DND-41 (cell line): ENCODE measurements at regions not wholly inside any gene's neighbourhood (a gene's known extent, or its start where the extent isn't known, plus 50 kb on each side); places are given as distances from the start of the nearest gene placed in this dataset.
"Not testable (repeated sequence)": the region's sequence is repeated elsewhere in the genome, so short reads cannot be mapped to it uniquely, and the experiment has no call there.

ENCODE experiments used
- ATAC-seq: fragments of 200-7000 bp; cut with Tn5 transposase; 3 replicates; pipeline ENCODE4 v1.9.1; 2021; ENCODE audit warnings: low read depth; ENCODE audit not compliant: insufficient read depth
- DNase-seq: peaks from one replicate; pipeline ENCODE4 v3.0.0-alpha.2; 2020
- H2AFZ ChIP-seq: 2 replicates; pipeline ENCODE4 v1.6.0; 2012; ENCODE audit warnings: low read depth, low read length
- H3K27ac ChIP-seq: 2 replicates; pipeline ENCODE4 v1.5.1; 2012; ENCODE audit warnings: low read length, inconsistent platforms
- H3K27me3 ChIP-seq: fragments of 200-600 bp; sonication (generic); 2 replicates; pipeline ENCODE4 v1.6.0; 2012; ENCODE audit warnings: low read length, mild to moderate bottlenecking, inconsistent platforms; ENCODE audit not compliant: insufficient read depth, poor library complexity
- H3K36me3 ChIP-seq: 2 replicates; pipeline ENCODE4 v1.5.1; 2012; ENCODE audit warnings: low read length, inconsistent platforms; ENCODE audit not compliant: insufficient read depth
- H3K4me1 ChIP-seq: 2 replicates; pipeline ENCODE4 v1.5.1; 2012; ENCODE audit warnings: mild to moderate bottlenecking, low read length; ENCODE audit not compliant: insufficient read depth
- H3K4me2 ChIP-seq: 2 replicates; pipeline ENCODE4 v1.6.0; 2012; ENCODE audit warnings: mild to moderate bottlenecking, moderate library complexity, low read length, inconsistent platforms; ENCODE audit not compliant: insufficient read depth
- H3K4me3 ChIP-seq, 2 experiments: fragments of 200-600 bp in 1 of 2; shearing (Covaris generic) in 1 of 2; 2 replicates each; pipeline ENCODE4 v1.5.1; 2012 to 2016; ENCODE audit warnings: inconsistent platforms in 2 of 2, low read length in 2 of 2, mild to moderate bottlenecking in 2 of 2, low read depth in 1 of 2, moderate library complexity in 1 of 2
- H3K79me2 ChIP-seq: 2 replicates; pipeline ENCODE4 v1.6.0; 2012; ENCODE audit warnings: low read length, inconsistent platforms; ENCODE audit not compliant: insufficient read depth
- H3K9ac ChIP-seq: 2 replicates; pipeline ENCODE4 v1.6.0; 2012; ENCODE audit warnings: low read depth, mild to moderate bottlenecking, inconsistent platforms, low read length, moderate library complexity
- H3K9me3 ChIP-seq: 2 replicates; pipeline ENCODE4 v1.5.1; 2012; ENCODE audit warnings: low read length, moderate library complexity, mild to moderate bottlenecking, inconsistent platforms; ENCODE audit not compliant: insufficient read depth, severe bottlenecking
- H4K20me1 ChIP-seq: 2 replicates; pipeline ENCODE4 v1.6.0; 2012; ENCODE audit warnings: low read length; ENCODE audit not compliant: insufficient read depth
- EZH2 ChIP-seq: IDR thresholded peaks from 3 replicates; pipeline ENCODE4 v1.6.1; 2012; ENCODE audit warnings: borderline replicate concordance, low read depth, mild to moderate bottlenecking, moderate library complexity, low read length, inconsistent platforms; ENCODE audit not compliant: severe bottlenecking
- TF ChIP-seq, protein P1 (sequence below): IDR thresholded peaks from 2 replicates; pipeline ENCODE4 v1.5.1; 2012; ENCODE audit warnings: borderline replicate concordance, low read length, moderate library complexity, mild to moderate bottlenecking; ENCODE audit not compliant: poor library complexity, severe bottlenecking; ENCODE audit errors: extremely low read depth

DNA sequence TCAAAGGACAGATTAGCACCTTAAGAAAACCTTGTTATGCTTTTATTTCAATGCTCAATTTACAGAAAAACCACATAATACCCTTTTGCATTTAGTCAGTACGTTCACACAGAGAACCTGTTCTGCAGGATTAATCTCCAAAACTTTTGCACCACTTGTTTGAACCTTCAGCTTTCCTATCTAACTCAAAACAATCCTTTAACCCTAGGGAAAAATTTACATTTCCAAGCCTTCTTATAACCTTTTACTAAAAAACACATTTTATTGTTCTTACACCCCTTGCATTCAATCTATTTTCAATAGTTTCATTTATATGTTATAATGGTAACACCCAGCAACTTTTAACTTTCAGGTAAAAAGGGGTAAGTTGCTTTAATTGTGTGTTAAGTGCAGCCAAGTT, 952.5 kb upstream of the CNTN5 start:
- no peaks in the 10 kb centered on the region for H3K36me3 ChIP-seq
- TF ChIP-seq, protein P1, sequence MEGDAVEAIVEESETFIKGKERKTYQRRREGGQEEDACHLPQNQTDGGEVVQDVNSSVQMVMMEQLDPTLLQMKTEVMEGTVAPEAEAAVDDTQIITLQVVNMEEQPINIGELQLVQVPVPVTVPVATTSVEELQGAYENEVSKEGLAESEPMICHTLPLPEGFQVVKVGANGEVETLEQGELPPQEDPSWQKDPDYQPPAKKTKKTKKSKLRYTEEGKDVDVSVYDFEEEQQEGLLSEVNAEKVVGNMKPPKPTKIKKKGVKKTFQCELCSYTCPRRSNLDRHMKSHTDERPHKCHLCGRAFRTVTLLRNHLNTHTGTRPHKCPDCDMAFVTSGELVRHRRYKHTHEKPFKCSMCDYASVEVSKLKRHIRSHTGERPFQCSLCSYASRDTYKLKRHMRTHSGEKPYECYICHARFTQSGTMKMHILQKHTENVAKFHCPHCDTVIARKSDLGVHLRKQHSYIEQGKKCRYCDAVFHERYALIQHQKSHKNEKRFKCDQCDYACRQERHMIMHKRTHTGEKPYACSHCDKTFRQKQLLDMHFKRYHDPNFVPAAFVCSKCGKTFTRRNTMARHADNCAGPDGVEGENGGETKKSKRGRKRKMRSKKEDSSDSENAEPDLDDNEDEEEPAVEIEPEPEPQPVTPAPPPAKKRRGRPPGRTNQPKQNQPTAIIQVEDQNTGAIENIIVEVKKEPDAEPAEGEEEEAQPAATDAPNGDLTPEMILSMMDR: no peak
- no peak for TF ChIP-seq EZH2

DNA sequence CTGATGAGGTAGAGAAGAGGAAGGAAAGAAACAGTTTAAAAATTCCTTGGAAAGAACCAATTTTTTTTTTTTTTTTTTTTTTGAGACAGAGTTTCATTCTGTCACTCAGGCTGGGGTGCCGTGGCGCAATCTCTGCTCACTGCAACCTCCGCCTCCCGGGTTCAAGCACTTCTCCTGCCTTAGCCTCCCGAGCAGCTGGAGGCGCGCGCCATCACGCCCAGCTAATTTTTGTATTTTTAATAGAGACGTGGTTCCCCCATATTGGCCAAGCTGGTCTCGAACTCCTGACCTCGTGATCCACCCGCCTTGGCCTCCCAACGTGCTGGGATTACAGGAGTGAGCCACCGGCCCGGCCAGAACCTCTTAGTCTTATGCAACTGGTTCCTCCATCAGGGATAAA, 951.6 kb upstream of the CNTN5 start:
- ATAC-seq, H3K36me3 ChIP-seq: not testable (repeated sequence)

More for the DNA sequence above, 952.5 kb upstream of the CNTN5 start:
- Histone ChIP-seq H3K9me3 (no peaks in the 10 kb centered on the region), H4K20me1 (no peaks in the 10 kb centered on the region), H3K79me2 (no peaks in the 10 kb centered on the region), H3K4me3 (no peak overlapping the region), H3K4me2 (no peak overlapping the region), H3K27ac (no peak overlapping the region), H2AFZ (no peak overlapping the region), H3K4me1 (no peaks in the 10 kb centered on the region), H3K9ac (no peak overlapping the region), H3K27me3 (no peaks in the 10 kb centered on the region)
- no peak for ATAC-seq
- no peak for DNase-seq

DNA sequence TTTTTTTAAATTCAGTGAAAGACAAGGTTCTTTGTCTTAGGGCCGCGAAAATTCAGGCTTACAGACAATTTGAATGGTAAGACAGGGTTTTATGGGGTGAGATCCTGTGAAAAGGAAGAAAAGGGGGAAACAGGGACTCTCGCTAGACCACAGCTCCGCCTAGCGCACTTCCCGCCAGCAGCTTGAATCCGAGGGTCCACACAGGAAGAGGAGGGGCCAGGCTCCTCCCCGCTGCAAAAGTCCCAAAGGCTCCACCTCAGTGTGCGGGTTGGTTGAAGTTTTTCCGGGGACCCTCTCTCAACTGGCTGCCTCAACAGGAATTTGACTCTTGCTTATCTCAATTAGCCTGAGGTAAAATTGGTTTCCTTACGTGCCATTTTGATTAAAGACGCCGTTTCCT, 950.9 kb upstream of the CNTN5 start:
- H3K4me2 ChIP-seq: no peak overlapping the region
- H3K27ac ChIP-seq: no peak overlapping the region
- no peak for DNase-seq
- H3K27me3 ChIP-seq: no peaks in the 10 kb centered on the region
- no peaks in the 10 kb centered on the region for H4K20me1 ChIP-seq
- no peak overlapping the region for H3K4me3 ChIP-seq
- H3K79me2 ChIP-seq: no peaks in the 10 kb centered on the region
- no peaks in the 10 kb centered on the region for H3K4me1 ChIP-seq
- no peaks in the 10 kb centered on the region for H3K36me3 ChIP-seq
- no peak for ATAC-seq
- no peak overlapping the region for H3K9ac ChIP-seq
- H2AFZ ChIP-seq: no peak overlapping the region
- TF ChIP-seq, protein P1: no peak
- no peak for TF ChIP-seq EZH2
- no peaks in the 10 kb centered on the region for H3K9me3 ChIP-seq

More for the DNA sequence above, 951.6 kb upstream of the CNTN5 start:
- not testable (repeated sequence) for H3K27me3 ChIP-seq, H3K9me3 ChIP-seq, H3K4me3 ChIP-seq, DNase-seq, H3K79me2 ChIP-seq, H4K20me1 ChIP-seq, H3K9ac ChIP-seq, H2AFZ ChIP-seq, H3K4me2 ChIP-seq, H3K27ac ChIP-seq, H3K4me1 ChIP-seq

DNA sequence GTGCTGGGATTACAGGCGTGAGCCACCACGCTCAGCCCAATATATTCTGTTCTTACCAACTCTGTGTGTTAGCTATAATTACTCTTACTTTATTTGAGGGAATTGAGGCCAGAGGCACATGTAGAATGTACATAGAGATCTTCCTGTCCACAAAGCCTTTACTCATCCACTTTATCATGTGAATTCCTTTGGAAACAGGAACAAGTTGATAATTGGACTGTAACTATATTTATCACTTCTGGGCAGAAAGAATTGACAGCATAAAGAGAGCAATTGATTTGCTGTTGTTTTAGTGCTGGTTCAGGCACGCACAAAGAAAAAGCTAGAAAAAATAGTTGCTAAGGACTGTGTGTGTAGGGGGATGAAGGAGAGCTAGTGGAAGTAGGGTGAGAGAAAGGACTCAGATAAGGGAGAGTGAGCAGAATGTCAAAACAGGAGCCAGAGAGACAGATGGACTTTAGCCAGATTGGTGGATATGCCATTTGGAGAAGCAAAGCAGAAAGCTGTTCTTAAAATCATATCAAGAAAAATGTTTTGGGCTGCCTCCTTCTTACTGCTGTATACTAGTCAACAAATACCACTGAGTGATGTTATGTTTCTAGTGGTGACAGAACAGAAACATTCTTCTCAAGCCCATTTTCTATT, 929.8 kb upstream of the CNTN5 start:
- Histone ChIP-seq H2AFZ (no peak overlapping the region), H3K4me2 (no peak overlapping the region), H3K27ac (no peak overlapping the region), H3K4me1 (no peaks in the 10 kb centered on the region), H3K36me3 (no peaks in the 10 kb centered on the region), H3K27me3 (no peaks in the 10 kb centered on the region), H4K20me1 (no peaks in the 10 kb centered on the region), H3K9ac (no peak overlapping the region), H3K9me3 (no peaks in the 10 kb centered on the region), H3K4me3 (no peak overlapping the region), H3K79me2 (no peaks in the 10 kb centered on the region)
- no peak for TF ChIP-seq EZH2
- TF ChIP-seq, protein P1: no peak
- DNase-seq (no peak), ATAC-seq (no peak)
